NCI-H510A treated with DMSO at 0.1 percent for 48 hours (cell line): ENCODE measurements at regions not wholly inside any gene's neighbourhood (a gene's known extent, or its start where the extent isn't known, plus 50 kb on each side); places are given as distances from the start of the nearest gene placed in this dataset.

Experiments used
- DNase-seq: peaks from one replicate; lab custom pipeline; 2025; lab: John Stamatoyannopoulos, UW

DNA sequence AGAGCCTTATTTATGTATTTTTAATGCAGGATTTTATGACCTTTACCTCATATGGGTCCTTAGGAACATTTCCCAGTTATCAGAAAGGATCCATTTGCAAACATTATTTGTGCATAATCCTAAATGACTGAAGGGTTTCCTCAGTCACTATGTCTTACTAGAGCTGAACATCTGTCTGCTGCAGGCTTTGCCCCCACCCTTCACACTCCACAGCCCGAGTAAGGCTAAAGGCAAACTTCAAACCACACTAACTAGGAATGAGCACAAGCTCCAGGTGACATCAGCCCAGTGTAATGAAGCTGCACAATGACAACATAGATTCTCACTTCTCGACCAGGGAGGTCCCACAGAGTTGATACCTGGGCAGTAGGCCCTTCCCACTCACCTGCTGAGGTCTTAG, 491.3 kb upstream of the MKI67 start:
- no peak for DNase-seq

DNA sequence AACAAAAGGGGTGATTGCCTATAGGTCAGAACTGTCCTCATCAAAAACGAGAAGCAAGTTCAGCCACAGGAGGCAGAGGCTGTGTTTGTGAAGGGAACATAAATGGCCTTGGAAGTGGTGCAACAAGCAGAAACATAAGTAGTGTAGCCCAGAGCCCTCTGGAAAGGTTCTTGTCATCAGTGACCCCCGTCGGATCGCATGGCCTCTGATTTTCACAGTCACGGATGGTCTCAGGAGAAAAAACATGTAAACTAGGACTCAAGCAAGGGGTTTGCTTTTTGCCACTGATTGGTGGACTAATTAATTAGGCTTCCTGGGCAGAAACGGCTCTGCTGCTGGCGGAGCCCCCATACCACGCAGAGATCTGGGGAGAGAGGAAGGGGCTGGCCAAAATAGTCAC, 496.5 kb upstream of the MKI67 start:
- DNase-seq, result no peak

DNA sequence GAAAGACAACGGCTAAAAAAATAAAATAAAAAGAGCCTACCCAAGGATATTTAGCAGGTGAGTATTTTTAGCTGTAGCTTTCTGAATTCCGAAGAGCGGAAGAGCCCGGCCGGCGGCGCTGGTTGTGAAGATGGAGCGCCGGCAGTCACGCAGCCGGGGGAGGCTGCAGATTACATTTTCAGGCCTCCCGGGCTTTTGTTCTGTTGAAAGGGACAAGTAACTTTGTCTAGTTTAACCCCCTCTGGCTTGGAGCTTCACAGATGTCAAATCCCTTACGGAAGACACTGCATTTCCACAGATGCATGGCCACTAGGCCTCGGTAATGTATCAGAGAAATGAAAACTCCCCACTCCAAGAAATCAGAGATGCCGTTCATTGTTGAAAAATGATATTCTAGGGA, 497.6 kb upstream of the MKI67 start:
- DNase-seq, result no peak

DNA sequence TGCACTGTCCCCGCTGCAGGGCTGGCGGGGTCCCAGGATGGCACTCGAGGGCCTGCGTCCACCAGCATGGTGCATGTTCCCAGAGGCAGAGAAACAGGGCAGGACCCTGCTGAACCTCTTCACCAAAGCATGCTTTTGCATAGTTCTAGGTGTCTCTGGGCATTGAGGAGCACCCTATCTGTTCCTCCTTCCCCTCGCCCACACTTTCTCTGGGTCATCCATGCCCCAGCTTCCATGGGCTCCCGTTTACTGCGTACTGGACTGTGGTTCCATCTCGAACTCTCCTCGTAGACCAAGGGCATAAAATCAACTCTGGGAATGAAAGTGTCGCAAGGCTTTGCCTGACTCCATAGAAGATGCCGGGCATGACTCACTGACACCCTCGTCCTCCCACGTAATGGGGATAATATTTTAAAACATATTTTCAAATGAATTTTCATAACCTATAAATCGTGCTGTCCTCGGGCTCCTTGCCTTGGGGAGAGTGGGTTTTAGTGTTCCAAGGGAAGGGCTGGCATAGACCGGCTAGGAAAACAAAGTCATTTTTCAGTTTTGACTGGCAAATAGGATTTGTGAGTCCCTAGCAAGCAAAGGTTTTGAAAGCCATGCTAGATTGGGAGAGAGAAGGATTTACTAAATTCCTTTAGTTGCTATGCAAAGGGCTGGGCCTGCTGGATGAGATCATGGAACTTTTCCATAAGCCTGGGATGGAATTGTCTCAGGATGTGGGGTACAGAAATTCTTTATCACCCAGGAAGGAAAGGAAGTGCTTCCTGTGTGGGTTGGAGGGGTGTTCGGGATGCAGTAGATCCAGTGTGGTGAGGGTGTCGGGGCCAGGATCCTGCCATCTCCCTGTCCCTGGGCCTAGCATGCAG, 498.7 kb upstream of the MKI67 start:
- no peak for DNase-seq

DNA sequence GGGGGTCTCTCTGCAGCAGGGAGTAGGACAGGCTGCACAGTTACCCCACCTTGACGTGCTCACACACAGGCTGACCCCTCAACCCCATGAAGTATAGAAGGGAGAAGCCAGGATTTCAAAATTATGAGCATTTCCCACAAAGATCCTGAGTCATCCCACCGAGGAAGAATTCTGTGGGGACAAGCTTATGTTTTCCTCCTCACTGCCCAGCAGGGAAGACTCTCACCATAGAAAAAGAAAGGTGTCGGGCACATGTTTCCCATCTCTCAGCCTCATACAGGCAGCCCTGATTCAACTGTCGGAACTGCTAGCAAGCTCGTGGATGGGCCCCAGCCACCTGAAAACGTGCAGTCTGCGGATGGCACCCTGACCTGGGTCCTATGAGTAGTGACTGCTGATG, 499.7 kb upstream of the MKI67 start:
- DNase-seq, result no peak

DNA sequence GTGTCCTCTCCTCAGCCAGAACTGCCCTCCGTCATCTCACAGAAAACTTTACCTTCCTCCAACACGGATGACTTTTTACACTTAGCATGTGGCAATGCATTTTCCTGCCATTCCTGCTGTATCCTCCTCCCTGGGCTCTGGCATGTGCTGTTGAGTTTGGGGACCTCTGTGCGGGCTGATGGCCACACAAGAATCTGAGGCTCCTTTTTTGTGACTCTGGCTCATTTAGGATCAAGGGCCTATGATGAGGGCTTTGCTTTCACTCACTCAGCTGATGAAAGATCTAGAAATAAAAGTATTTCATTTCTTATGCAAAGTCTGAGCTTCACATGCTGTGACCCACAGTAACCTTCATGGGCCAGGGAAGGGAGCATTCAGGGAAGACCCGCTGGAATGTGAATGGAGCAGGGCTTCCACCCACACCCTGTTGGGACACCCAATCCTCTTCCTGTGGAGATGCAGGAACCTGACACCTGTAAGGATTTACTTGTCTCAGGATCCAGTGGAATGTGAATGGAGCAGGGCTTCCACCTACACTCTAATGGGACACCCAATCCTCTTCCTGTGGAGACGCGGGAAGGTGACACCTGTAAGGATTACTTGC, 500.3 kb upstream of the MKI67 start:
- DNase-seq, result no peak

DNA sequence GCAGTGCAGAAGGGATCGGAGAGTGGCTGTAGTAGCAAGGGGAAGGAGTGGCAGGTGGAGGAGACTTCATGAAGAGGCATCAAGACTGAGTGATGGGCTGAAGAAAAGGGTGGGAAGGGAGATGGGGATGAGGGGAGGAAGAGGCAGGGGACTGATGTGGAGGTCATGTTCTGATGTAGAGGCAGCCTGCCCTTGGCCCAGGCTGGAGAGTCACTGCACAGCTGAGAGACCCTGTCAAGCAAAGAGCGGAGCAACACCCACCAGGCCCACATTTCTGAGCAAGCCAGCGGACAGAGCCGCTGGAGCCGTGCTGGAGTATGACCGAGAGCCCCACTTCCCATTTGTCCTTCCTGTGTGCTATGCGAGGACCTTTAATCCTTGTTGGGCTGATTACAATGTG, 501.6 kb upstream of the MKI67 start:
- DNase-seq, result no peak

DNA sequence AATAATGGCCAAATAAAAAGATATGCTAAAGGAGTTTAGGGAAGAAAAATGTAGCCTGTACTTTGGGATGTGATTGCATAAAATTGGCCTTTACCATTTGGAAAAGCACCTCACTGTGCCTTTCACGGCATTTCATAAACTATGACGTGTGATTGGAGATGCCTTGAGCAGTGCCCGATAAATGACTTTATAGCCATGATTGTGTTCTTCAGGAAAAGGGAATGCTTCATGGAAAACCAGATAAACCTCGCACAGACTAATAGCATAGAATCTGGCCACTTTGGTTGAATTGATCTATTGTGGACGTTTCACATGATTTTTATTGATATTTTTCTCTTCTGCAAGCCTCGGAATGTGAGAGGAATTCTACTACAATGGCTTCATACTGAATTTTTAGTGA, 502.0 kb upstream of the MKI67 start:
- no peak for DNase-seq

DNA sequence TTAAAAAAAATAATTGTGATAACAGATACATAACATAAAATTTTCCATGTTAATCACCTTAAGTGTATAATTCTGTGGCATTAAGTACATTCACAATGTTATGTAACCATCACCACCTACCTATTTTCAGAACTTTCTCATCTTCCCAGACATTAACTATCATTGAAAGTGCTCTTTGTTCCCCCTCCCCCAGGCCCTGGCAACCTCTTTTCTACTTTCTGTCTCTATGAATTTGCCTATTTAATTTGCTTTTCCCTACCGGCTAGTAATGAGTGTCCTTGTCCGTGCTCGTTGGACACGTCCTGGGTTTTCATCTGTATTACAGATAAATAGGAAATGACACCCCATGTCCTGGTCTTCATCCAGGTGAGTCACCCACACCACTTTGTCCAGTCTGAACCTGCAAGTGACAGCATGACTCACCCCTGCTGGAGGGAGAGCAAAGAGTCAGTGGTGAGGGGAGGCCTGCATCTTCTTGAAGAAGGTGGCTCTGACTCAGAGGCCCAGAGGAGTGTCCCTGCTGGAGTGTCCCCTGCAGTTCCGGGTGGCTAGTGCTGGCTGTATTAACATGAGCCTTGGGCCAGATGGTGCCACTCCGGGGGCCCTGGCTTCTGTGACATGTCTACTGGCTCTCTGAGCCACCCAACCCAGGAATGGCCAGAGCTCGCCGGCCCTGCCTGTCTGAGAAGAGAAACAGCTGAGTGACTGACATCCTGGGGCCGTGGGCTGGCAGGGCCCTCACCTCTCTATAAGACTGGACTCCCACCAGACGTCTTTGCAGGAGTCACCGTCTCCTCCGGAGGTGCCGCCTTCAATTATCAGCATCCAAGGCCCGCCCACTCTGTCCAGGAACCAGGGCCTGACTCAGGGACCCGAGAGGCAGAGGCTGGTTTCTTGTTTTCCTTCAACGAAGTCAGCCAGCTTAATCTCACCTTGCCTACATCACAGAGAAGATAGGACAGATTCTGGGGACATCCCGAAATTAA, 503.2 kb upstream of the MKI67 start:
- no peak for DNase-seq

DNA sequence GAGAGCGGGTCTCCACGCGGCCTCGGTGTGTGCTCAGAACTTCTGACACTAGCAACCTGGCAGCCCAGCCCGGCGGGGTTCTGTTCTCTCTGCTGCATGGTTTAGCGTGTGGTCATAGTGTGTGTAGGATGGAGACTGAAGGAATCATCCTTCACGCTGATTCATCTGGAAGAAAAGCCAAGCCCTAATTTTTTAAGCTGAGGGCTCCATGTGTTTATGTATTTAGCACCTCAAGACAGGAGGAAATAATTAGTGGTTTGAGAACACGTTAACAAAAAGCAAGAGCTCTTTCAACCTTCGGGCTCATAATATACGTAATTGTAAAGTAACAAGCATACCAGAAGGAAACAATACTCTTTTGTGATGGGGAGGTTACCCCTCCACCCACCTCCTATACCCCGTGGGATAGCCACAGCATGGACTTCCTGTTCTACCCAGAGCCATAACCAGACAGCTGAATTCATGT, 504.6 kb upstream of the MKI67 start:
- DNase-seq, result no peak

DNA sequence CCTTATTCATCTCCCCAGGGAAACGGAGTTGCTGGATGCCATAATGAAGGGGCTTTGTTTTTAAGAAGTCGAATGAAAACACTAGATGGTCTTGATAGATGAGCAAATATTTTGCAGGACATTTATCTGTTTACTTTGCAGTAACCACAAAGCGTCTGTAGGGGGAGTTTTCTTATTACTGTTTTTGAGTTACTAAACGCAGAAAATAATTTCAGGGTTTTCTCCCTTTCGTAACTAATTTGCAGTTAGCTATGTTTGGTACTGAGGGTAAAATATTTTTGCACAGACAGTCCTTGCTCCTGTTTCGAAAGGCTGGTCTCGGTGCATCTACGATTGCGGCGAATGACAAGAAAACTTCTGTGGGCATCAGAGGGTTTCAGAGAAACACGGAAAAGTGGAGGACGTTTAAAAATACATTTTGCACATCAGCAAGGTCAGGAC, 505.6 kb upstream of the MKI67 start:
- no peak for DNase-seq

DNA sequence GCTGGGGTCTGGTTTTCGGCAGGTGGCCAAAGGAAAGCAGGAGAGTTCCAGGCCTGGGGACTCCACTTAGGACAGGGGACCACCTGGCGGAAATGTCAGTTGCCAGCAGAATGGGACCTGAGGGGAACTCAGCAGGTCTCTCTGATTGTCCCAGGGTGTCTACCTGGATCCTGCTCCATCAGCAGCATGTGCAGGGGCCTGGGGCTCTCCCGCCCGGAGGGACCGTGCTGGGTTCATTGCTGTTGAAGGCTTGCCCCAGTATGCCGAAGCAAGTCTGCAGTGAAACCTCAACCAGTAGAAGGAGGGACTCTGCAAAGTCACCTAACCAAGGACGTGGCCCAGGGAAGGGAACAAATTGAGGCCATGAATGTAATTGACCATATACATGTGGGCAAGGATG, 506.5 kb upstream of the MKI67 start:
- no peak for DNase-seq

DNA sequence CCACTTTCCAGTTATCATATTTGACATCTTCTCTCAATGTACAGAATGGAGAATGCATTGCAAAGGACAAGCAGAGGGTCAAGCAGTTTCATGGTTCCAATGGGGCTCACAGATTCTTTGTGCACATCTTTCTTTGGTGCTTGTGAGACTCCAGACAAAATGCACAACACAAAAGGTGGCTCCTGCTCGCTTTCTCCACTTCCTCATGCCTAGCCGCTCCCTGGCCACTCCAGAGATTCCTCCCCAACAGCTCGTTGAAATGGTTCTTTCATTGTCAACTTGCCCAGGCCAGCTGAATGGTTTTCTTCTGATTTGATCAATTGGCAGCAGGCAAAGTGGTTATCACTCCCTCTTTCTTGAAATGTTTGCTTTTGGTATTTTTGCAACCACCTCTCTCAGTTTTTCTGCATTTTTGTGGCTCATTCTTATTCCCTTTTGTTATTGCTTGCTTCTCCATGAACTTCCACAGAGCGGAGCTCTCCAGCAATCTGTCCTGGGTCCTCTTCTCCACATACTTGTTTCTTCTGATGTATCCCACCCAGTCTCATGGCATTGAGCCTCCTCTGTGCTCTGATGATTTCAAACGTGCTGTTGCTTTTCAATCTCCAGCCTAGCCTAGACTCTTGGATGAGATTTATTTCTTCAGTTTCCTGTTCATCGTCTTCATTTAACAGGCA, 507.8 kb upstream of the MKI67 start:
- DNase-seq, result no peak

DNA sequence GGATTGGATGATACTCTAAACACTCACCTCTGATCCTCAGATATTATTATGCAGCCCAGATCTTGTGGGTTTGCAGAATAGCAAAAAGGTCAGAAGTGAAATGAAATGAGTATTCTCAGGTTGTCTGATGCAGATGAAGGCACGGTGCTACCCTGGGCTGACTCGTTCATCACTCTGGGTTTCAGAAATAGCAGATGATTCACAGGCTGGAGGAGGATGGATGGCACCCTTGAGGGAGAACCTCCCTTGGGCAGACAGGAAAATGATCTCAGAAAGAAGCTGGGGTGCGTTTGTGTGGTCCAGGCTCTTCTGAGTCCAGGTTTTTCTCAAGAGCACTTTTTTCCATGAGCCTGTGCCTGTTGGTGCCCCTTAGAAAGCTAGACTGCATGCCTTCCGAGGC, 515.8 kb upstream of the MKI67 start:
- no peak for DNase-seq

DNA sequence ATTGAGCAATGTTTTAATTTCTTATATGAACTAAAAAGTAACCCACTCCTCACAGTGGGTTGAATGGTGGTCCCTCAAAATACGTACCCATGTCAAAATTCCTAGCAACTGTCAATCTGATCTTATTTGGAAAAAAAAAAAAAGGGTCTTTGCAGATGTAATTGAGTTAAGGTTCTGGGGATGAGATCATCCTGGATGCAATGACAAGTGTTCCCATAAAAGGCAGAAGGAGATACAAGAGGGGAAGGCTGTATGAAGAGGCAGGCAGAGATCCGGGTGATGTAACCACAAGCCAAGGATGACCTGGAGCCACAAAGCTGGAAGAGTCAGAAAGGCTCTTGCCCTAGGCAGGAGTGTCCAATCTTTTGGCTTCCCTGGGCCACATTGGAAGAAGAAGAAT, 516.3 kb upstream of the MKI67 start:
- DNase-seq, result no peak

DNA sequence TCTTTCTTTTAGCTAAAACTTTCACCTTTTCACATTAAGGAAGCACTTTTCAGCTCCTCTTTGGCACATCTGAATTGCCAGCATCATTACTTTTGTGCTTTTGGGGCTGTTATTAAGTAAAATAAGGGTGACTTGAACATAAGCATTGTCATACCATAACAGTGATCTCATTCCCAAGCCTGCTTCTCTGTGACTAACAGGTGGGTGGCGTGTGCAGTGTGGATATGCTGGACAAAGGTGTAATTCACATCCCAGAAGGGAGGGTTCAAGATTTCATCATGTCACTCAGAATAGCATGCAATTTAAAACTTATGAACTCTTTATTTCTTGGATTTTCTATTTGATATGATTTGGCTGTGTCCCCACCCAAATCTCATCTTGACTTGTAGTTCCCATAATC, 517.4 kb upstream of the MKI67 start:
- DNase-seq, result no peak

DNA sequence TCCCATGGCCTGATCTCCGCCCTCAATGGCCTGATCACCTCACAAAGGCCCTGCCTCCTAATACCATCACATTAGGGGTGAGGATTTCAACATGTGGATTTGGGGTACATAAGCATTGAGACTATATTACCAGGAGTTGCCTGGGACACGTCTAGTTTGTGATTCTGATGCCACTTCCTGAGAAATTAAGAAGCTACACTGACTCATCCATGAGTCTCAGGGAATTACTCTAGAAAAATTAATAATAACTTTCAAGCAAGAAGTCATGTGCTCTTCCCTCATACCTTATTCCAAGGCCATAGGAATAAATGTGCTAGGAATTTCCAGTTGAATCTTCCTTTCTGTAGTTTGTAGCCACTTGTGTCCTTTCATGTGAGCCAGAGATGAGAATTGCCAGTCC, 519.3 kb upstream of the MKI67 start:
- DNase-seq, result no peak

DNA sequence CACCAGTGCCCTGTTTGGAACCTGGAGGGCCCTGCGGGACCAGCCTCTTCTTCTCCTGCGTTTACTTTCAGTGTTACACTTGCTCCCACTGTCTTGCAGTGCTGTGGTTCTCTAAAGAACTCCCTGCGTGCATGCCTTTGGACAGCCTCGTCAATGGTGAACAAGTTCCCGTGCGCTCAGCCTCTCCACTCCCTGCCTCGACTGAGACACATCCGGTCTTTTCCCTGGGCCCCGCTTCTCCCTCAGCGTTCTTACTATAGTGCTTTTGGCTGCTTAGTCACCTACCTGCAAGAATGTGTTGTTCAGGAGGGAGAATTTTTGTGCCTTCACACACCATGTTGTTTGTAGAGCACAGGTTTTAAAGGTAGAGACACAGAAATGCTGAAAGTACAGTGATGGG, 520.7 kb upstream of the MKI67 start:
- DNase-seq, result no peak

DNA sequence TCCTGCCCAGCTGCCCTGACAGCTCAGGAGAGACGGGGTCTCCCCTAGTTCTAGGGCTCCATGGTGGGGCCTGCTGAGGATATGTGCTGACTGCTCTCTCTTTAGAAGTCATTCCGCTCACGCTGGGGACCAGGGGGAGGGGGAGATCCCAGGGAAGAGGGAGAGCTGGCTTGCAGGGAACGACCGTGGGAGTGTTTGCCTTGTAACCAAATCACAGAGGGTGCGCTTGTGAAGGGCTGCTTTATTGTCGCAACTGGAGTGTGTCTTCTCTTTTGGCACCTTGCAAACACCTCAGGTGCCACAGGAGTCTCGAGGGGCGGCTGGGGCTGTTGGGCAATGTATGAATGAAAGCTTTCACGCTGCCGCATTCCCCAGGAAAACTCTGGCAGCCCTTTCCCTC, 531.3 kb upstream of the MKI67 start:
- no peak for DNase-seq

DNA sequence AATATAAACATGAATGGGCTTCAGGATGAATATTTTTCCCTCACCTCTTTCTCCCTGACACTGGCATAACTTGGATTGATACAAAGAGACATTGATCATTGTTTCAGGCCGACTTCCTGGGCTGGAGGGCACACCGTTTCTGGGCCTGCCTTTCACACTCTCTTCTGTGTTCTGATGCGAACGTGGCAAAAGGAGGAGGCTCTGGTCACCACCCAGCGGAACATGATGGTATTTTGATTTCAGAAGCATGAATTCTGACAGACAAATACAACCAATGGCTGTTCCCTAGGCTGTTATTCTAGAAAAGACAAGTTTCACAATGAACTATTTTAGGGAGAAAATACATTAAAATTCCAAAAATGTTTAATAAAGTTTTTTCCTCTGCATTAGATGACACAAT, 534.5 kb upstream of the MKI67 start:
- no peak for DNase-seq

DNA sequence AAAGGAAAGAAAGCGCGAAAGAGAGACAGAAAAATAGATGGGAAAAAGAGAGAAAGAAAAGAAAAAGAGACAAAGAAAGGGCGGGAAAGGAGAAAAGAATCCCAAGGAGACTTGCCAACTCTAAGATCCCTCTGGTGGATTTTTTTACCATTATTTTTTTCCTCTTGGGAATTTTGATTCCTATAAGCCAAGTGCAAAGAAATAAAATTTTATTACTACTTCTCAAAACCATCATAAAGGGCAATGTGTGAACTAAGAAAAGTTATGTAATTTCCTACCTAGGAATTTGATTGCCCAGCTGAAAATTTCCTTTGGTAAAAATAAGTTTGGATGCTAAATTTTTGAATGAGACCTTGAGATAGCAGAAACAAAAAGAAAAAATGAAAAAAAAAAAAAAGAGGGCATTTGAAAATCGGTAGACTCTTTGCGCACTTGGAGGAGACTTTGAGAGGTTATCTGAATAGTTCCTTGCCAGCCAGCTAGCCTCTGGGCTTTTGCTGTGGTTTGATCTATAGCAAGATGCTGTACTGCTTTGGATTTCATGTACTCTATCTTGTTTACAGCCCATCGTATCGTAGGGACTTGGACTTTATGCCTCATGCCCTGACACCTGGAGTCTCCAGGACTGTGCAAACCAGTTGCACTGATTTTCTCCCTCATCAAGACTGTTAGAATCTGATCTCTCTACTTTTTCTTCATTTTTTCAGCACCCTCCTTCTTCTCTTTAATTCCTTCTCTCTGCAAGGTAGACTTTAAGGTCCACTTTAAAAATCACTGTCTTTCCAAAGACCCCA, 535.4 kb upstream of the MKI67 start:
- DNase-seq, result no peak
